Upper lobe of left lung (tissue), 6 donors: ENCODE measurements at regions not wholly inside any gene's neighbourhood (a gene's known extent, or its start where the extent isn't known, plus 50 kb on each side); places are given as distances from the start of the nearest gene placed in this dataset.

ENCODE experiments used
- ATAC-seq, 2 donors: fragments of 200-7000 bp; cut with Tn5 transposase; one replicate each; pipeline ENCODE4 v1.9.1; 2022; ENCODE audit warnings: mild to moderate bottlenecking in 2 of 2, moderate library complexity in 2 of 2; ENCODE audit not compliant: low FRiP score in 2 of 2
- DNase-seq, 2 donors: peaks; one replicate each; pipeline ENCODE4 v3.0.0-alpha.2; 2019 to 2020
- H3K27ac ChIP-seq, 4 donors: fragments of 200-600 bp; sonication (generic); one replicate each; pipeline ENCODE4 v1.5.1; 2016 to 2019
- H3K27me3 ChIP-seq, 4 donors: fragments of 200-600 bp; sonication (generic); one replicate each; pipeline ENCODE4 v1.5.1; 2017 to 2019
- H3K36me3 ChIP-seq, 4 donors: fragments of 200-600 bp; sonication (generic); one replicate each; pipeline ENCODE4 v1.5.1; 2016 to 2019
- H3K4me1 ChIP-seq, 4 donors: fragments of 200-600 bp; sonication (generic); one replicate each; pipeline ENCODE4 v1.5.1; 2018 to 2019
- H3K4me3 ChIP-seq, 4 donors: fragments of 200-600 bp; sonication (generic); one replicate each; pipeline ENCODE4 v1.5.1; 2017 to 2019; ENCODE audit warnings: mild to moderate bottlenecking in 2 of 4, moderate library complexity in 1 of 4
- H3K9me3 ChIP-seq, 4 donors: fragments of 200-600 bp; sonication (generic); one replicate each; pipeline ENCODE4 v1.5.1; 2018 to 2019
- CTCF ChIP-seq, 6 experiments: fragments of 450-650 bp in 4 of 6; fragments of 200-600 bp in 2 of 6; sonication (generic) in 2 of 6; IDR thresholded peaks; one replicate each; pipeline ENCODE4 v1.5.1; 2016 to 2019; ENCODE audit warnings: antibody characterized with exemption in 6 of 6
- EP300 ChIP-seq, 4 donors: sonication (generic); formaldehyde crosslinking; IDR thresholded peaks; one replicate each; pipeline ENCODE4 v1.5.1; 2017; ENCODE audit warnings: antibody characterized with exemption in 4 of 4, control low read depth in 2 of 4
- POLR2A ChIP-seq, 4 donors: fragments of 450-650 bp; IDR thresholded peaks; one replicate each; pipeline ENCODE4 v1.5.1; 2016 to 2017; ENCODE audit warnings: antibody characterized with exemption in 4 of 4, mild to moderate bottlenecking in 2 of 4
- POLR2AphosphoS5 ChIP-seq, 2 donors: sonication (generic); formaldehyde crosslinking; IDR thresholded peaks; one replicate each; pipeline ENCODE4 v1.5.1; 2017; ENCODE audit warnings: antibody characterized with exemption in 2 of 2
- WGBS, 2 donors: methylation state at CpG; one replicate each; pipeline ENCODE4 v1.1.5; 2017 to 2018; 5-methylcytosine and 5-hydroxymethylcytosine counted together
- donor health status: DM: no; HTN: no; CAD: no; lungs with moderate emphysema.
- donor health status: DM: no; HTN: yes; CAD: no; lungs with severe emphysema.

DNA sequence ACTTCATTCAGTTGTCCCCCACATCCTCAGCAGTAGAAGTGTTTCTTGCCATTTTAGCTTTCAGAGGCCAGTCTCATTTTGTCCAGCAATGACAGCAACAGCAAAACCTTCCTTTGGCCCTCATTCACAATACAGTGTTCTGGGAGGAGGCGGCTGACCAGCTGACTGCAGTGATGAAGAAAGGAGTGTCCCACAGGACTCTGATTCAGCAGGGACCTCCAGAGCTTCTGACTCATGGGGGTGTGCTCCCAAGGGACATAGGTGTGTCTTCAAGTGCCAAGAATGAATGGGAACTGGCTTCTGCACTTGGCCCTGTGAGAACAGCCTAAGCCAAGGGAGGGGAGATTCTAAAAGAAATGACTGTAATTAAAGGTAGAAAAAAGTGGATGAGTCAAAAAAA lies 147.0 kb upstream of the PELI1 start:
- 79 to 94% methylated on average over 1 of the region's 1 CpG for WGBS, 2 donors
- ATAC-seq (no peak), DNase-seq (no peak)
- H3K9me3 ChIP-seq = no peaks in the 10 kb centered on the region
- no peaks in the 10 kb centered on the region for H3K4me1 ChIP-seq
- no peak overlapping the region for H3K4me3 ChIP-seq
- H3K27ac ChIP-seq = no peak overlapping the region
- H3K27me3 ChIP-seq = no peaks in the 10 kb centered on the region
- no peaks in the 10 kb centered on the region for H3K36me3 ChIP-seq
- TF ChIP-seq POLR2A (IDR thresholded peaks at IDR 0.05) (no peak), CTCF (IDR thresholded peaks at IDR 0.05) (no peak), EP300 (IDR thresholded peaks at IDR 0.05) (no peak), POLR2AphosphoS5 (IDR thresholded peaks at IDR 0.05) (no peak)

GRCh38 chr2:64295326-64296139 lies 151.3 kb upstream of the PELI1 start:
- WGBS, 2 donors = 63 to 71% methylated on average over 5 of the region's 5 CpGs
- Histone ChIP-seq H3K27me3 (no peaks in the 10 kb centered on the region), H3K36me3 (no peaks in the 10 kb centered on the region), H3K27ac (no peak overlapping the region), H3K9me3 (no peaks in the 10 kb centered on the region), H3K4me1 (no peaks in the 10 kb centered on the region), H3K4me3 (no peak overlapping the region)
- no peak for ATAC-seq
- TF ChIP-seq EP300 (IDR thresholded peaks at IDR 0.05) (no peak), POLR2A (IDR thresholded peaks at IDR 0.05) (no peak), CTCF (IDR thresholded peaks at IDR 0.05) (no peak), POLR2AphosphoS5 (IDR thresholded peaks at IDR 0.05) (no peak)
- no peak for DNase-seq

DNA sequence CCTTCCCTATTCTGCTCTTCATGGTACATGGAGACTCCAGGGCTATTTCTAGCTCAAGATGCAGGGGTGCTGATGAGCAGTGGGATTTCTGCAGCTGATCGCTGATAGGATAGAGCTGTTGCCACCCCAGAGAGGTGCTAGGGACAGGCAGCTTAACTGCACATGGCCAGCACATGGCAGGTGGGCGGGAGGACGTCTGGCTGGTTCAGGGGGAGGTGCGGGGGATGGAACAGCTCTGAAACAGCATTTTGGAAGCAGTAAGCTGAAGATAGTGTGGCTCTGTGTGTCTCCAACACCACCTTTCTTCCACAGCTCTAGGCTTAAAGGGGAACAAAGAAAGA lies 151.9 kb upstream of the PELI1 start:
- 56 to 58% methylated on average over 4 of the region's 4 CpGs for WGBS, 2 donors
- Histone ChIP-seq H3K9me3 (no peaks in the 10 kb centered on the region), H3K27ac (no peak overlapping the region), H3K27me3 (no peaks in the 10 kb centered on the region), H3K4me3 (no peak overlapping the region), H3K4me1 (no peaks in the 10 kb centered on the region), H3K36me3 (no peaks in the 10 kb centered on the region)
- TF ChIP-seq POLR2A (IDR thresholded peaks at IDR 0.05) (no peak), EP300 (IDR thresholded peaks at IDR 0.05) (no peak), POLR2AphosphoS5 (IDR thresholded peaks at IDR 0.05) (no peak), CTCF (IDR thresholded peaks at IDR 0.05) (no peak)
- DNase-seq = peak in 1 of 2 donors; percentile 8
- ATAC-seq = no peak

DNA sequence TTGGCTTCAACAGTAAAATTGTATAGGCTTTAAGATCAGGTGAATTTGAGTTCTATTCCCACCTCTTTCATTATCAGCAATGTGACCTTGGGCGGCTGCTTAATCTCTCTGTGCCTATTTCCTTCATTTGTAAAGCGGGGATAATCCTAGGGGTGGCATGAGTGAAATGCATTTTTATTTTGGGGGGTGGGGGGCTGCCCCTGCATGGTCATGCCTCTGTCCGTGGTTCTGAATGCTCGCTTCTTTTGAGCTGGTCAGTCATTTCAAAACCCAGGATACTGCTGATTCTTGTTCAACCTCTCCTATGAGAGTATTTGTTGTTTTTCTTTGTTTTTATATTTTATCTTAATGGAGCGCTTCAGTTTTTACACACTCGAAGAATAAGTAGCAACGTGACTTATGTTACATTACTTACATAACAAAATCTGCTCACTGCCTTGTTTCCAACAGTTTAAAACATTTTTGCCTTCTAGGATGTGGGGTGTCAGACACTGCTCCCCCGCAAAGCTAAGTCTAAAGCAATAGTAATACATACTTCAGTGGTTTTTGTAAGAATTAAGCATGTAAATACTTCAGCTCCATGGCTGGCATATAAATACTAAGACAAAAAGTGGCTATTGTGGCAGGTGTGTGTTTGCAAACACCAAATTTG lies 152.6 kb upstream of the PELI1 start:
- Histone ChIP-seq H3K36me3 (no peaks in the 10 kb centered on the region), H3K4me3 (no peak overlapping the region), H3K27me3 (no peaks in the 10 kb centered on the region), H3K27ac (no peak overlapping the region), H3K9me3 (no peaks in the 10 kb centered on the region), H3K4me1 (no peaks in the 10 kb centered on the region)
- no peak for ATAC-seq
- WGBS, 2 donors = 88 to 90% methylated on average over 8 of the region's 8 CpGs
- no peak for DNase-seq
- TF ChIP-seq CTCF (IDR thresholded peaks at IDR 0.05) = no peak
- TF ChIP-seq POLR2A (IDR thresholded peaks at IDR 0.05) = no peak
- TF ChIP-seq EP300 (IDR thresholded peaks at IDR 0.05) = no peak
- TF ChIP-seq POLR2AphosphoS5 (IDR thresholded peaks at IDR 0.05) = no peak
